Mucosa of descending colon (tissue), 3 donors: ENCODE measurements at regions not wholly inside any gene's neighbourhood (a gene's known extent, or its start where the extent isn't known, plus 50 kb on each side); places are given as distances from the start of the nearest gene placed in this dataset.

Experiments
- ATAC-seq: fragments of 200-7000 bp; cut with Tn5 transposase; one replicate; pipeline ENCODE4 v1.9.1; 2020; ENCODE audit warnings: mild to moderate bottlenecking, moderate library complexity
- DNase-seq, 3 donors: peaks; one replicate each; pipeline ENCODE4 v3.0.0-alpha.2; 2020
- H3K36me3 ChIP-seq: fragments of 200-600 bp; one replicate; pipeline ENCODE4 v1.8.0; 2021; ENCODE audit warnings: low read depth, mild to moderate bottlenecking
- H3K4me1 ChIP-seq: fragments of 200-600 bp; one replicate; pipeline ENCODE4 v1.8.0; 2021; ENCODE audit warnings: low read depth, mild to moderate bottlenecking
- H3K4me3 ChIP-seq: fragments of 200-600 bp; one replicate; pipeline ENCODE4 v1.8.0; 2021; ENCODE audit warnings: mild to moderate bottlenecking
- H3K9me3 ChIP-seq: fragments of 200-600 bp; one replicate; pipeline ENCODE4 v1.8.0; 2021; ENCODE audit warnings: mild to moderate bottlenecking
- intact Hi-C, 2 donors: fragments of 100-400 bp; cut with DNase I in 1 of 2; cut with micrococcal nuclease in 1 of 2; formaldehyde crosslinking; loops; one replicate each; pipeline versions ENCODE4 v1.11.0 to v1.11.1; 2022; cut with DNase I, micrococcal nuclease
- TF ChIP-seq, protein P1 (sequence below): fragments of 200-600 bp; IDR thresholded peaks from one replicate; pipeline ENCODE4 v1.8.0; 2022; ENCODE audit warnings: antibody characterized with exemption, mild to moderate bottlenecking
- donor health status: DM: no; HTN: no; CAD: no; lungs with moderate emphysema.
- donor health status: DM: no; HTN: no; CAD: no.
- donor health status: DM: no; HTN: yes; CAD: no.

DNA sequence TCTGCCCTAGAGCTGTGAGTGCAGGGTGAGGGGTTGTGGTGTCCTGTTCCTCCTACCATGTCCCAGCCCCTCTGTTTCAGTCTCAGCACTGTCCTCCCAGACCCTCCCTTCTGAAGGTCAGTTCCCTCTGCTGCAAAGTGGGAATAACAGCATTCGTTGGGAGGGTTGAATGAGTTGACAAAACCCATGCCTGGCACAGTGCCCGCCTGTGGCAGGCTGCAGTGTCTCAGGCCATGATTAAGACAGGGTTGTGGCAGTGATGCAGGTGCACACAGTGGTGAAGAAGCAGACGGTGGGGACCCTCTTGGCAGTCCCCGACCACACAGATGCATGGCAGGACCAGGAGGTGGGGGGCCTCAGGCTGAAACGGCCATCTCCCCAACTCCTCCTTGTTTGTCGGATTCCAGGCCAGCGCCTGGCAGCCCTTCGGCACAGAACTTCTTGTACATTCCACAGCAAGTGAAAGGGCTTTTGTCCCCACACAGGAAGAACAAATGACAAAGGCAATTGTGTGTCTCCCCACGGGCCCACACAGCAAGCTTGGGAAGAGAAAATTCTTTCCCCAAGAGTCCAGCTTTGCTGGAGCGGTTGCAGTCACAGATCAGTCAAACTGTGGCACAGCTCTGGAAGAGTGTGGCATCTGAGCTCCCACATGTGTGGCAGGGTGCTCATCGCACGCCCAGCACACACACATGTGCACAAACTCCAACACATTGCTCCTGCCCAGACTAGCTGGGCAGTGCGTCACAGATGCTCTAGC lies 58.1 kb upstream of the EPCAM start:
- no peaks in the 10 kb centered on the region for H3K36me3 ChIP-seq
- no peak overlapping the region for H3K4me3 ChIP-seq
- TF ChIP-seq, protein P1, sequence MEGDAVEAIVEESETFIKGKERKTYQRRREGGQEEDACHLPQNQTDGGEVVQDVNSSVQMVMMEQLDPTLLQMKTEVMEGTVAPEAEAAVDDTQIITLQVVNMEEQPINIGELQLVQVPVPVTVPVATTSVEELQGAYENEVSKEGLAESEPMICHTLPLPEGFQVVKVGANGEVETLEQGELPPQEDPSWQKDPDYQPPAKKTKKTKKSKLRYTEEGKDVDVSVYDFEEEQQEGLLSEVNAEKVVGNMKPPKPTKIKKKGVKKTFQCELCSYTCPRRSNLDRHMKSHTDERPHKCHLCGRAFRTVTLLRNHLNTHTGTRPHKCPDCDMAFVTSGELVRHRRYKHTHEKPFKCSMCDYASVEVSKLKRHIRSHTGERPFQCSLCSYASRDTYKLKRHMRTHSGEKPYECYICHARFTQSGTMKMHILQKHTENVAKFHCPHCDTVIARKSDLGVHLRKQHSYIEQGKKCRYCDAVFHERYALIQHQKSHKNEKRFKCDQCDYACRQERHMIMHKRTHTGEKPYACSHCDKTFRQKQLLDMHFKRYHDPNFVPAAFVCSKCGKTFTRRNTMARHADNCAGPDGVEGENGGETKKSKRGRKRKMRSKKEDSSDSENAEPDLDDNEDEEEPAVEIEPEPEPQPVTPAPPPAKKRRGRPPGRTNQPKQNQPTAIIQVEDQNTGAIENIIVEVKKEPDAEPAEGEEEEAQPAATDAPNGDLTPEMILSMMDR = no peak
- peaks cover 29% of the 10 kb centered on the region for H3K4me1 ChIP-seq
- peak; percentile 44 for ATAC-seq
- intact Hi-C loops = loop anchor here in 1 of 2 donors (5.0 kb wide), 1 partner anchor 39 kb away; no protein-coding TSS in a partner anchor
- no peaks in the 10 kb centered on the region for H3K9me3 ChIP-seq
- peak; percentile 58 to 75 (median 75) for DNase-seq

DNA sequence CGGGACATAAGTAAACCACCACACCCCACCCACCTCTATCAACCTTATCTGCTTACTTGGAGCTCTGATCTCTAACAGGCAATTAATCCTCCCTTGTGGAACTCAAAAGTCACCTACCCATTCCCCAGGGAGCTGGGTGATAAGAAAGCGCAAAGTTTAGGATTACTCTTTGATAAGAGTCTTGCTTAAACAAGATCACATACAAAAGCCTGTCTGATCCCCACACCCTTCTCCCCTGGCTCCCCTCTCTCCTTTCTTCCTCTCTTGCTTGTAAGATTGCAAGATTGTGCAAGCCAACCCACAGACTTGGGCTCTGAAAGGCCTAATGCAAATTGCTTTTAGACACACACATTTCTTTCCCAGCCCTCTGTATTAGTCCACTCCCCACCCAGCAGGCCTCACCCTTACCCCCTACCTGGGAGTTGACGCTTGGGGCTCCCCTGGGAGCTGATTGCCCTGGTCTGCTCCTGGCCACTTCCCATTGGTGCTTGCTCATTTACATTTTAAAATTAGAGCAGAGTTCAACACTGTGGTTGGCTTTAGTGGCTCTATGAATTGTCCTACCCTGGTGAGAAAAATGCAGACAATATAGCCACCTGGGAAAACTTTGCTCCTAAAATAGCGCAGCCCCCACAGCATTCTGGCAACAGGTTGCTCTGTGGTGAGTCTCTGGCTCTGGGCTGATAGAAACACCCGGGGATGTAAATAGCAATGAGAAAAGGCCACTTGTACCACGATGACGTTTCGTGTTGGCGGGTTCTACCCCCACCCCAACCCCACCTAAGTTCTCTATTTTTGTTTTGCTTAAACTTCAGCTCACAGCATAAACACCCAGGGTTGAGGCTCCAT lies 58.9 kb upstream of the EPCAM start:
- intact Hi-C loops = loop anchor here in 1 of 2 donors (5.0 kb wide), 1 partner anchor 38 kb away; no protein-coding TSS in a partner anchor
- H3K4me1 ChIP-seq = peaks cover 29% of the 10 kb centered on the region
- H3K4me3 ChIP-seq = no peak overlapping the region
- TF ChIP-seq, protein P1 = no peak
- ATAC-seq = peak; percentile 77
- H3K9me3 ChIP-seq = no peaks in the 10 kb centered on the region
- H3K36me3 ChIP-seq = no peaks in the 10 kb centered on the region
- peak; percentile 66 to 82 (median 72) for DNase-seq

DNA sequence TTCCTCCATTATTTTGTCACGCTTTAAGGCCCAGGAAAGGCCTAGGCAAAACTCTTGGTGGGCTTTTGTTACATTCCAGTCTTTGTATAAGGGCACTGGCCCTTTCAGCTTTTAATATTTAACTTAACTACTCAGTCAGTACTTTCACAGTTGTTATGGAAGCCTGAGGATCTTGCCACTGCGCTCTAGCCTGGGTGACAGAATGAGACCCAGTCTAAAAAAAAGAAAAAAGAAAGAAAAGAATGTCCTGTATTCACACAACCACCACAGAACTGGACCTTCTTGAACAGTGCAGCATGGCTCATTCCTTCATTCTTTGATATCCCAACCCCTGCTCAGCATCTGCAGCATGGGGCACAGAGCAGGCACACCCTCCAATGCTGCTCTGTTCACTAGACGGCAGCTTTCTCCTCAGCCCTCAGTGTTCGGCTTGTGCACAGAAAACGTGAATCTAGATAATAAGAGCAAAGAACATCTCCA lies 59.6 kb upstream of the EPCAM start:
- no peak for ATAC-seq

DNA sequence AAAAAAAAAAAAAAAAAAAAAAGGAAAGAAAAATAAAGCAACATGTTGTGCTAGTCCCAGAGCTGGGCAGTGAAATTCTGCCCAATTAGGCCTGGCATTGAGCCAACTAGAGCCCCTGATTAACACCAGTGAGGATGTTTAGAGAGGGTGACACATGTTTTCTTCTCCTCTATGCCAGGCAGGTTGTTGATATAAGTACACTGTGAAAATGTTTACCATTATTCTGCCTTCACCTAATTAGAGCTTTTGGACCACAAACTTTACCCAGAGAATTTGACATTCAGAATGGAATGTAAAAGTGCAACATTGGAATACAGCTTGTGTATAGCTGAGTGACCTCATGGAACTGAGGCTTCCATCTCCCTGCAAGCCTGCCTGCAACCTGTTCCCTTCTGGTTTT lies 62.0 kb upstream of the EPCAM start:
- no peaks in the 10 kb centered on the region for H3K36me3 ChIP-seq
- intact Hi-C loops = no loop called here
- H3K9me3 ChIP-seq = no peaks in the 10 kb centered on the region
- H3K4me3 ChIP-seq = no peak overlapping the region
- TF ChIP-seq, protein P1 = no peak
- peaks cover 25% of the 10 kb centered on the region for H3K4me1 ChIP-seq
- DNase-seq (no peak), ATAC-seq (no peak)

More for the DNA sequence above, 59.6 kb upstream of the EPCAM start:
- peak in 1 of 3 donors; percentile 48 for DNase-seq
- Histone ChIP-seq H3K4me1 (peaks cover 25% of the 10 kb centered on the region), H3K4me3 (no peak overlapping the region), H3K9me3 (no peaks in the 10 kb centered on the region), H3K36me3 (no peaks in the 10 kb centered on the region)
- TF ChIP-seq, protein P1 = no peak
- intact Hi-C loops = no loop called here

DNA sequence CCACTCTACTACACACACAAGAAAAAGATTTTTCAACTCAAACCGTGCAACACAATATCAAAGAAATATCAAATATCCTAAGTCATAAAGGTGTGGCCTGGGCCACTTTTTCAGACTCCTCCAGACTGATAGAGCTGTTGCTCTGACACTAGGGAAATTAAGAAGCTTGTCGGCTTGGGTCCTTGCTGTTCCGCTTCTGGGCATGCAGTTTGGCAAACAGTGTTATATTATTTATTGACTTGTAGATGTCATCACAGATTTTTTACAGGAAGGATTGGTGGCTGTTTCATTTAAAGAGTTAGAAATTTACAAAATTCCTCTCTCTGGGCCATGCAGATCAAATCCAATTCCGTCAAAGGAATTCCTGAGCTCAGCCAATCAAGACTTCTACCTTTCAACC lies 64.5 kb upstream of the EPCAM start:
- Histone ChIP-seq H3K4me3 (no peak overlapping the region), H3K4me1 (peaks cover 7% of the 10 kb centered on the region), H3K9me3 (no peaks in the 10 kb centered on the region), H3K36me3 (no peaks in the 10 kb centered on the region)
- intact Hi-C loops = no loop called here
- TF ChIP-seq, protein P1 = no peak
- DNase-seq = no peak
- ATAC-seq = no peak
